ENCODE measurements at regions not wholly inside any gene's neighbourhood (a gene's known extent, or its start where the extent isn't known, plus 50 kb on each side); places are given as distances from the start of the nearest gene placed in this dataset.
"Not testable (repeated sequence)": the region's sequence is repeated elsewhere in the genome, so short reads cannot be mapped to it uniquely, and the experiment has no call there.

DNA sequence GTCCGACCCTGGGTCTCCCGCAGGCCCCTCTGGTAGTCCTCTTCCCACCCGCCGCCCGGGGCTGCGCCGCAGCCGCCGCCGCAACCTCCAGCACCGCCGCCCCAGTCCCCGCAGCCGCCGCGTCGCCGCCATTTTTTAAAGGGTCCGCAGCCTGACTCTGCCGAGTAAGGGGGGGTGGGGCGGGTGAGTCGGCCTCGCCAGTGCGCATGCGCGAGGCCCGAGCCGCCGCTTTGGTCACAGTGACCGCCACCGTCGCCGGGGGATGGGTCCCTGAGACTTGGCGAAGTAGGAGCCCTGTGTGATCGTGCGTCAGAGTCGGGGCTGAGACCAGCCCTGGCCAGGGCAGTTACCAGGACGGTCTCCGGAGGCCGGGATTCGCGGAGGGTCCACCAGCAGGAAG lies 532.8 kb downstream of the FOXD4L4 start:
- H3K9me3 Mint-ChIP-seq (ENCODE audit: unreplicated experiment); DNase-seq (ENCODE audit: unreplicated experiment): not testable (repeated sequence)
- peak overlapping the region; percentile 97 for H3K4me3 Mint-ChIP-seq (ENCODE audit: unreplicated experiment)

DNA sequence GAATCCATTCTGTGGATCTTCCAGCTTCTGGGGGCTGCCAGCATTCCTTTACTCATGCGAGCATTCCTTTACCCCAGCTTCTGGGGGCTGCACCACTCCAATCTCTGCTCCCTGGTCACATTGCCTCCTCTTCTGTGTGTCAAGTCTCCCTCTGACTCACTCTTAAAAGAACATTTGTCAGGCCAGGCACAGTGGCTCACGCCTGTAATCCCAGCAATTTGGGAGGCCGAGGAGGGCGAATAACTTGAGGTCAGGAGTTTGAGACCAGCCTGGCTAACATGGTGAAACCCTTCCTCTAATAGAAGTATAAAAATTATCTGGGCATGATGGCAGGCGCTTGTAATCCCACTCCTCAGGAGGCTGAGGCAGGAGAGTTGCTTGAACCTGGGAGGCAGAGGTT lies 541.9 kb downstream of the FOXD4L4 start:
- DNase-seq (ENCODE audit: unreplicated experiment); H3K9me3 Mint-ChIP-seq (ENCODE audit: unreplicated experiment); H3K4me3 Mint-ChIP-seq (ENCODE audit: unreplicated experiment); BruUV-seq (replicated peaks); H3K27me3 Mint-ChIP-seq (ENCODE audit: insufficient read depth, unreplicated experiment); intact Hi-C loops (cut with micrococcal nuclease); POLR2A ChIA-PET; H3K27ac Mint-ChIP-seq (ENCODE audit: low read depth, unreplicated experiment); H3K4me1 Mint-ChIP-seq (ENCODE audit: insufficient read depth, unreplicated experiment); CTCF ChIA-PET; H3K36me3 Mint-ChIP-seq (ENCODE audit: insufficient read depth, unreplicated experiment): not testable (repeated sequence)

More for the DNA sequence above, 532.8 kb downstream of the FOXD4L4 start:
- peak overlapping the region; percentile 93 for H3K27ac Mint-ChIP-seq (ENCODE audit: low read depth, unreplicated experiment)
- H3K36me3 Mint-ChIP-seq (ENCODE audit: insufficient read depth, unreplicated experiment); POLR2A ChIA-PET; H3K27me3 Mint-ChIP-seq (ENCODE audit: insufficient read depth, unreplicated experiment); H3K4me1 Mint-ChIP-seq (ENCODE audit: insufficient read depth, unreplicated experiment); intact Hi-C loops (cut with micrococcal nuclease); BruUV-seq (replicated peaks); CTCF ChIA-PET: not testable (repeated sequence)

Measured in MCF 10A (cell line).